ENCODE measurements at regions not wholly inside any gene's neighbourhood (a gene's known extent, or its start where the extent isn't known, plus 50 kb on each side); places are given as distances from the start of the nearest gene placed in this dataset.

- DNase-seq: no peak
Measured at GRCh38 chr6:105469946-105470345, 67.1 kb upstream of the PREP start.

- DNase-seq: no peak
Measured at GRCh38 chr6:105468850-105469249, 66.0 kb upstream of the PREP start.

DNA sequence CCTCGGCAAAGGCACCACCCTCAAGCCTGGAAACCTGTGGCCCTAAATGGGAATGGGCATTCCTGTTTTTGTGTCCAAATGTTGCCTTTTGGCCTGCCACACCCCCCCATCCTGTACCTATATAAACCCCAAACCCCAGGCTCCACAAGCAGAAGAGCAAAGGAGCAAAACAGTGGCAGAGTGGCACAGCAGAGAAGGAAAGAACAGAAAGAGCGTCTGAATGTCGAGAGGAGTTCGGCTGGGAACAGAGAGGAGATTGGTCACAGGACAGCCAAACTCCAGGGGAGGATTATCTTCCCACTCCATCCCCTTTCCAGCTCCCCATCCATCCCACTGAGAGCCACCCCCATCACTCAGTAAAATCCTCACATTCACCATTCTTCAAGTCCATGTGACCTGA is 58.0 kb upstream of the PREP start:
- no peak for DNase-seq

GRCh38 chr6:105459864-105460263 is 57.0 kb upstream of the PREP start:
- DNase-seq: no peak

GRCh38 chr6:105459049-105459448 is 56.2 kb upstream of the PREP start:
- DNase-seq: no peak

GRCh38 chr6:105458551-105458950 is 55.7 kb upstream of the PREP start:
- DNase-seq: no peak

DNA sequence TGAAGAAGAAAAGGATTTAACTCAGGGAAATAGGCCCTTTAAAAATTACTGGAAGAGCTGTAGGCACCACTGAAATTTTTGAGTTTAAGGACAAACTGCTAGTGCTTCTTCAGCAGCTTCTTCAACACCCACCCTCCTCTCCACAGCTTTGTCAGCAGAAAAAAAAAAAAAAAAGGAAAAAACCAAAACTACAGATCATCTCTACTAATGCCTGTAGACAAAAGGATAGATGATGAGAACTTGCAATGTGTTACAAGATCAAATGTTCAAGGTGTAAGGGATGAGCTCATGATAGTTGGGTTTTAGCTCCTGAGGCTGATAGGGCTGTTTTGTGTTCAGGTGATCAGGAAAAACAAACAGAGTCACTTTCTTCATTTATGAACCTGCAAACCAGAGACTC is 55.2 kb upstream of the PREP start:
- no peak for DNase-seq

DNA sequence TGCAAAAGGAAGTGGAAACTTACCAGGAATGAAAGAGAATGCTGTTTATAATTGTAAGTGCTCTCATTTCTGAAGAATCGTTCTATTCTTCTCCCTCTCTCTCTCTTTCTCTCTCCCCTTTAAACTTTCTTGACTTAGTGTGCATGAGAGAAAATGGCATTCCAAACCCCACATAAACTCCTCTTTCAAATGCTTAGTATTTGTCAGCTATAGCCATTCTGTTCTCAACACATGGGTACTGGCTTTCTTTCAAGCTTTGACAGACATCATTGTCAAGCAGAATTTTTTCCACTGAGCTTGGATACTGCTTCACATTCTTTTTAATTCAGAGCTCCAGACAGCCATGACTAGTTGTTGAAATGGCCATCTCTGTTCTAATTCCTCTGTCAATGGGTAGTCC is 51.1 kb upstream of the PREP start:
- DNase-seq: no peak

GRCh38 chr6:105452924-105453756 is 50.3 kb upstream of the PREP start:
- no peak for DNase-seq

Data from NCI-H510A treated with DMSO at 0.1 percent for 48 hours (cell line).